H1 (cell line): ENCODE measurements at regions not wholly inside any gene's neighbourhood (a gene's known extent, or its start where the extent isn't known, plus 50 kb on each side); places are given as distances from the start of the nearest gene placed in this dataset.

Experiments
- CBX5 ChIP-seq: fragments of 300-800, 300-1000 bp; sonication (generic); IDR thresholded peaks from 2 replicates; pipeline ENCODE4 v1.7.1; 2016; ENCODE audit warnings: antibody characterized with exemption, low read length, low read depth
- EP300 ChIP-seq, 2 experiments: IDR thresholded peaks; 1 replicate in 1 of 2; 2 replicates in 1 of 2; pipeline ENCODE4 v1.6.1; 2011 to 2012; ENCODE audit warnings: low read depth in 2 of 2, low read length in 2 of 2, mild to moderate bottlenecking in 2 of 2, borderline replicate concordance in 1 of 2, inconsistent platforms in 1 of 2, moderate library complexity in 1 of 2
- GABPA ChIP-seq: IDR thresholded peaks from 2 replicates; pipeline ENCODE4 v1.6.1; 2011; ENCODE audit warnings: mild to moderate bottlenecking, low read length, moderate library complexity, borderline replicate concordance; ENCODE audit not compliant: insufficient read depth
- NANOG ChIP-seq: IDR thresholded peaks from 2 replicates; pipeline ENCODE4 v1.6.1; 2011; ENCODE audit warnings: low read length, low read depth, mild to moderate bottlenecking, inconsistent platforms; ENCODE audit not compliant: insufficient read depth, poor library complexity, severe bottlenecking
- ZNF274 ChIP-seq: IDR thresholded peaks from 2 replicates; pipeline ENCODE4 v1.7.0; 2012; ENCODE audit warnings: low read length, borderline replicate concordance; ENCODE audit errors: extremely low read depth

- TF ChIP-seq GABPA (no peak), CBX5 (no peak), NANOG (no peak), ZNF274 (no peak), EP300 (IDR thresholded peaks at IDR 0.05; ENCODE audit: borderline replicate concordance in 1 of 2, low read depth in 2 of 2, low read length in 2 of 2) (no peak)
Observed at GRCh38 chr13:59394496-59394895, 769.2 kb downstream of the DIAPH3 start (continued).
